GF-D8 (cell line): ENCODE measurements at regions not wholly inside any gene's neighbourhood (a gene's known extent, or its start where the extent isn't known, plus 50 kb on each side); places are given as distances from the start of the nearest gene placed in this dataset.
"Not testable (repeated sequence)": the region's sequence is repeated elsewhere in the genome, so short reads cannot be mapped to it uniquely, and the experiment has no call there.

Experiments
- DNase-seq: peaks from one replicate; lab custom pipeline; 2025; lab: John Stamatoyannopoulos, UW

- not testable (repeated sequence) for DNase-seq
Measured at GRCh38 chr4:121616449-121616848, 80.3 kb downstream of the ANXA5 start.

DNA sequence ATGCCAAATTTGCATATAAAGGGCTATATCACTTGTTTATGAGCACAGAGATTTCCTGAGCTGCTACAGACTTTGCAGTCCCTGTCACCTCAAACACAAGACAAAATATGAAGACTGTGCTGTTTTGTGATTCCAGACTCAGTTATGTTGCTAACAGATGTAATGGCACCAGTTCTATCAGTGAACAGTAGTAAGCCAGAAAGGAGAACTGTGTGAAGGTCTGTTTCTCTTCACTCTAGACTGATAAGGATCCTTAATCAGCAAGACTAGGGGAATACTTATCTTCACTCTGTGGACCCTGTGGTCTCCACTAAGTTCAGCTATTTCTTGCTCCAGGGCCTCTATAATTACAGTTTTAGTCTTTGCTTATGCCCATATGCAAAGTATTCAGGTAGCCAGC lies 82.7 kb downstream of the ANXA5 start:
- no peak for DNase-seq

DNA sequence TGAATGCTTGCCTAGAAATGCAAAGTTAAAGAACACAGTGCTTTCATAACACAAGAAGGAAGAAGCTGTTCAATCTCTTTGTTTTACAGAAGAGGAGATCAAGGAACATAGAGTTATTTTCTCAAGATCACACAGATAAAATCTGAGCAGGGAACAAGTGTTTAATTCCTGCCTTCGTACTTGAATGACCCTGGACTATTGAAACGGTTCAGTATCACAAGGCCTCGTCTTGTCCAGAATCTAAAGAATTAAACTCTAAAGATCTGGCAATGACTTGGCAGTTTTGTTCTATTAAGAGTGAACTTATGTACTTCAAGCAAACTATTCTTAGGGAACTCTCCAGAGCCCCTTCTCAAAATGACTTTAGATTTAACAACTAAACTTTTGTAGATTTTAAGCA lies 97.7 kb downstream of the ANXA5 start:
- no peak for DNase-seq

- no peak for DNase-seq
Measured at GRCh38 chr4:121597346-121597934, 99.3 kb downstream of the ANXA5 start.

DNA sequence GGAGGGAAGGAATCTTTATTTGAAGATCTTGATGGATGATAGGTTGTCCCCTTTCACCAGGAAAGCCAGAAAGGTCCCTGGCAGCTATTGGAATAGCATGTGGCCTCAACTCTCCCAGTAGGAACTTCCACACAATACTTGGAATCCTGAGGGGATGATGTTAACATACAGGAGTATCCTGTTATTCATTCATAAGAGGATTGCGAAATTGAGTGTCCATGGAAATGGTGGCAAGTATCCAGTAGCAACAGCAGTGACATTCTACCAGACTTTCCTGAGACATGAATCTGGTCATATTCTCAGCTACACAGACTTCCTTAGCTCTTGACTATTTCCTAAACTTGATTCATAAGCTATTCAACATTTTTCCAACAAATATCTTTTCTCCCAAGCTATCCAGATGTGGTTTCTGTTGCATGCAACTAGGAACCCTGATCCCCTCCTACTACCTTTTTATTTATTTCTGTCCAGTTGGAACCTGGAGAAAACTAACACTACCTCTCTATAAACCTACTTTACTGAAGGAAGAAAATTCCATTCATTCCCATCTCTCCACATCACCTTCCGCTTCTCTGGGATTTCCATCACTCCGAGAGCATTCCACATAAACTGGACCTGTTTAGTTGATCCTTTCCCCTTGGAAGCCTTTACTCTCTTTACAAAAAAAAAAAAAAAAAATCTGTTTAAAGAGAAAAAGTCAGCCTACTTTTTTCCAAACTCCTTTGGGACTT lies 101.8 kb downstream of the ANXA5 start:
- DNase-seq: no peak

GRCh38 chr4:121593760-121594159 lies 103.0 kb downstream of the ANXA5 start:
- no peak for DNase-seq

GRCh38 chr4:121592257-121592656 lies 104.5 kb downstream of the ANXA5 start:
- DNase-seq: not testable (repeated sequence)

DNA sequence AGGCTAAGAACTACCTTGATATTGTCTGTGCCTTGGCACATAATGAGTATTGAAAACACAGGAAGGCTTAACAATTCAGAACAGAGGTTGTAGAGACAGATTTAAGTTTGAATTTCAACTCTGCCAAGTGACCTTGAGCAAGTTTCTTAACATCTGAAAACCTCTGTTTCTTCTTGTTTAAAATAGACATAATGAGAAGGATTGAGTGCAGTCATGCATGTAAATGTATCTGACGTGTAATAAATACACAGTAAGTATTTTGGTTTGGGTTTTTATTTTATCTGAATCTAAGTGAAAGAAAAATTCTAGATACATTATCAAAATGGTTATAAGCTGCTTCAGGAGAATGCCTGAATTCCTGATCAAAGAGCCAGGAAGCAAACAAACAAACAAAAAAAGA lies 111.9 kb downstream of the ANXA5 start:
- no peak for DNase-seq

GRCh38 chr4:121583396-121583795 lies 113.4 kb downstream of the ANXA5 start:
- no peak for DNase-seq

DNA sequence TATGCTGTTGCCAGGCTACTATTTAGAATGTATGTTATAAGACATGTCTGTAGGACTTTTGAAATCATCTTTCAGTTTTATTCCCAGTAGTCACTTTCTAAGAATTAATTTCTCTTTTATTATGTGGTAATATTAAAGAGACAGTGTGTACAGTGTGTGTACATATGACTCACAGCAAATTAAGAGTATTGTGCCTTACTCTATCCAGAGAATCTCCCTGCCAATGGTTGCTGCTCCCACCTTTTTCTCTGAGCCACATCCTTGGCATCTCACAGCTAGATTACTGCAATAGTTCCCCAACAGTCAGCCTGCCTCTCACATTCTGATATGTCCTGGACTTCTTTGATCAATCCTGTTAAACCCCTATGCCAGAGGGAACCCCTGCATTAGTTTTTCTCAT lies 114.5 kb downstream of the ANXA5 start:
- no peak for DNase-seq

GRCh38 chr4:121575392-121575791 lies 121.4 kb downstream of the ANXA5 start:
- not testable (repeated sequence) for DNase-seq

DNA sequence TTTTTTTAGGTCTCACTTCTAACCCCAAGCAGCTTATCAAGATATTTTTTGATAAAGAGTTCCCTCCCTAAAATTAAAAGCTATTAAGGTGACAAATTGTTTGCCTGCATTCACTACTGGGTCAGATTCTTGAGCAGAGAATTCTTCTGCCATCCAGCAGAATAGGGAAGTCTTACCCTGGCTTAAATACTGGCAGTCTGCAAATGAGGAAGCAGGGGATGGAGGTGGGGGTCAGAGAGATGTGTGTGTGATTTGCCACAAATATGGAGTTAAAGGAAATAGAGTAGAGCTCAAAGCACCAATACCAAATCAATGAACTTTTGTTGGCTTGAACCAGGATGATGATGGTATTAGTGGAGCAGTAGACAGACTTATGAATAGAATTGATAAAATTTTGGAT lies 122.2 kb downstream of the ANXA5 start:
- no peak for DNase-seq

GRCh38 chr4:121567748-121568147 lies 129.0 kb downstream of the ANXA5 start:
- DNase-seq: no peak

GRCh38 chr4:121564840-121565375 lies 131.9 kb downstream of the ANXA5 start:
- DNase-seq: no peak

DNA sequence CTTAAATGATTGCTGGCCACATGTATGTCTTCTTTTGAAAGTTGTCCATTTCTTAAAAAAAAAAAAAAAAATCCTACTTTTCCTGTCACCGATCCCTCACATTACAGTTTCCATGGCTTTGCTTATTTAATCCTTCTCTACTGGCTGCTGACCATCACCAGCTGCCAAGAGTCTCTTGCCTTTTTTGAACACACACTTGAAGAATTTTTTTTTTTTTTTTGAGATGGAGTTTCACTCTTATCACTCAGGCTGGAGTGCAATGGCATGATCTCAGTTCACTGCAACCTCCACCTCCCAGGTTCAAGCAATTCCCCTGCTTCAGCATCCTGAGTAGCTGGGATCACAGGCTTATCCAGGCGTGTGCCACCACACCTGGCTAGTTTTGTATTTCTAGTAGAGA lies 134.0 kb downstream of the ANXA5 start:
- no peak for DNase-seq

DNA sequence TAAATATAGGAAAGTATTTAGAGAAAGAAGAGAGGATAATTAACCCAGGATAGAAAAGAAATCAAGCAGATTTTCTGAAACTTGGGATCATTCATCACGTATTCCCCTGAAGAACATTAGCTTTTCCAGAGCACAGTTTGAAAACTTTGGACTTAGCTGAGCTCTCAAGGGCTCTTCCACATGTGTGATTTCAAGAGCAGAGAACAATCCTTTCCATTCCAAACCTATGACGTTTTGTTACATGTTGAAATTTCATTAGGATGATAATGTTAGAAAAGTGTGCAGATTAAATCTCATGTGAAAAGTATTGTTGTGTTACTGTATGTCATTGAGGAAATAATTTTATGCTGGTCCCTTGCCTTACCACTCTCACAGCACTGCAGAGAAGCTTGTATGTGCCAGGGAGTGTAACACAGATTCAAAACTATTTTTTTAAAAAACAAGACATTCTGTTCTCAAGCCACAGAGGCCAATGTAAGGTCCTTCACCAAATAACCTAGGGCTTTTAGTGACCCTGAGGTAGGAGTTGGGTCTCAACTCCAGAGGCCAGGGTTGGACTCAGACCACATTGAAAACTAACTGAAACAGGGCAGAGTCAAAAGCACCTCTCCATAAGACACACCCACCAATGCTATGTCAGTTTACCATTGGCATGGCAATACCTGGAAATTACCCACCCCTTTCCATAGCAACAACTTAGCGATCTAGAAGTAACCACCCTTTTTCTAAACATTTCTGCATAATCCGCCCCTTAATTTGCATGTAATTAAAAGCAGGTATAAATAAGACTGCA lies 141.3 kb downstream of the ANXA5 start:
- no peak for DNase-seq

DNA sequence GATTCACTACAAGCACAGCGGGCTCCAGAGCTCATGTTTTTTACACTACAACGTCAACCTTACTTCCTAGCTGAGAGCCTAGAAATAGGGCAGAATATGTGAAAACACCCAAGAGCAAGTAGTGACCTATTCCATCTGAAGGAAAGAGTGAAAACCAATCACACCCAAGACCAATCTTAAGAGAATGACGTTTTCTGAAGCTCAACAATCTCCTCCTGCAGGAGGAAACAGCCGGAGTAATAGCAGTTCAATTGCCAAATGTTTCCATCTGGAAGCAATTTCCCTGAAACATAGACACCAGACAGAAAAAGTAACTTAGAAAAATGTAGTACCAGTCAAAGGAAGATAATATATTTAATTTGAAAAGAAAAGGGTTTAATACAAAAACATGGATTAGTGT lies 142.4 kb downstream of the ANXA5 start:
- no peak for DNase-seq

- DNase-seq: no peak
Measured at GRCh38 chr4:121551881-121552280, 144.9 kb downstream of the ANXA5 start.

GRCh38 chr4:121551271-121551670 lies 145.5 kb downstream of the ANXA5 start:
- DNase-seq: no peak

- no peak for DNase-seq
Measured at GRCh38 chr4:121541696-121542095, 155.1 kb downstream of the ANXA5 start.

DNA sequence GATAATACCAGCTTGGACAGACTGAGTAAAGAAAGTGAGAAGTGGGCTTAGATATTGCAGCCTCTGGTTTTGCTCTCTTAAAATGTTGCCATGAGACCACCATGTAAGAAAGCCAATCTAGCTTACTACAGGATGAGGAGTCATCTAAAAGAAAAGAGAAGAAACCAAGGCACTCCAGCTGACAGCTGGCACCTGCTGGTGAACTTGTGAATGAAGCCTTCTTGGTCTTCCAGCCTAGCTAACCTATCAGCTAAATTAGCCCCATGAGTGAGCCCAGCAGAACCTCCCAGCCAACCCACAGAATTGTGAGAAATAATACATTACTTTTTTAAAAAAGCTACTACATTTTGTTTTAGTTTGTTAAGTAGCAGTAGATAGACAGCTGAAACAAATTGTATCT lies 154.5 kb upstream of the QRFPR start:
- DNase-seq: no peak

GRCh38 chr4:121534187-121534586 lies 153.4 kb upstream of the QRFPR start:
- no peak for DNase-seq

GRCh38 chr4:121526509-121526908 lies 145.7 kb upstream of the QRFPR start:
- DNase-seq: no peak
